Heart left ventricle (tissue), 13 donors: ENCODE measurements at regions not wholly inside any gene's neighbourhood (a gene's known extent, or its start where the extent isn't known, plus 50 kb on each side); places are given as distances from the start of the nearest gene placed in this dataset.

Experiments
- POLR2A ChIP-seq, 2 donors: fragments of 450-650 bp; IDR thresholded peaks; one replicate each; pipeline ENCODE4 v1.6.1; 2017; ENCODE audit warnings: antibody characterized with exemption in 2 of 2, mild to moderate bottlenecking in 2 of 2, moderate library complexity in 2 of 2
- TF ChIP-seq, protein P1 (sequence below), 12 donors: fragments of 200-600 bp; sonication (generic) in 4 of 12; IDR thresholded peaks; one replicate each; pipeline versions ENCODE4 v1.5.0 to v1.8.0; 2018 to 2022; ENCODE audit warnings: antibody characterized with exemption in 12 of 12, mild to moderate bottlenecking in 5 of 12
- donor health status: ischemic (EF 13 %, LVEDD 7.1; RV severe dilation, severe dysfunction).
- donor health status: DM: no; HTN: yes; CAD: no.
- donor health status: DM: no; HTN: no; CAD: no.
- donor health status: ischemic (EF 25% LVEDD 6.9; RV normal size, moderate dysfunction).
- donor health status: ischemic (EF 25% LVEDD 5.7; RV mildly dilated, moderate dysfunction).
- donor health status: ischemic (EF 35%, LVEDD 5.7; RV mildly dilated, moderate dysfunction).
- donor health status: nonischemic (EF 11% LVEDD 7.7; RV severe dilation, severe dysfunction).
- donor health status: DM: yes; HTN: yes; CAD: no.
- donor health status: PGD.
- donor health status: ischemic (EF 29% LVEDD 5.4; RV normal size, mild dysfunction).
- donor health status: nonischemic (EF 23%, LVEDD 6.1; RV moderate dilation, normal function).

DNA sequence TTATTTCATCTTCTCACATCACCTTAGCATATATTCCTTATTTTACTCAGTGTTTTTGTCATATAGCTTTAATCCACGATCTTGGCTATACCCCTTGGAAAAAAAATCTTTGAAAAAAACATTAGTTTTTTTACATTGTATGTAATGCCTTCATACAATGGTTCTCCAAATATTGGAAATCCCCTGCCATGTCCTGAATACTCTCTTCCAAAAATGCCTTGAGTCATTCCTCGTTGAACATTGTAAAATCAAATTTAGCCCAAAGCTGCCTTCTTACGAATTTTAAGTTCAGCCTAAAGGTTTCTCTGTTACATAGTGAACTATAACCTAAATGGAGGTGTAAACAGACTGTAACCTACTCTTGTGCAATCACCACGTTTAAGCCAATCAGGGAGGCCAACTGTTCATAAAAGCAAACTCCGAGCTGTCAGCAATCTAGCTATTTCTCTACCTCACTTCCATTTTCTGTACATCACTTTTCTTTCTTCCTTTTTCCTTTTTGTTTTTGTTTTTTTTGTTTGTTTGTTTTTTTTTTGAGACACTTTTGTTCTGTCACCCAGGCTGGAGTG is 140.1 kb downstream of the ANXA2 start:
- TF ChIP-seq, protein P1, sequence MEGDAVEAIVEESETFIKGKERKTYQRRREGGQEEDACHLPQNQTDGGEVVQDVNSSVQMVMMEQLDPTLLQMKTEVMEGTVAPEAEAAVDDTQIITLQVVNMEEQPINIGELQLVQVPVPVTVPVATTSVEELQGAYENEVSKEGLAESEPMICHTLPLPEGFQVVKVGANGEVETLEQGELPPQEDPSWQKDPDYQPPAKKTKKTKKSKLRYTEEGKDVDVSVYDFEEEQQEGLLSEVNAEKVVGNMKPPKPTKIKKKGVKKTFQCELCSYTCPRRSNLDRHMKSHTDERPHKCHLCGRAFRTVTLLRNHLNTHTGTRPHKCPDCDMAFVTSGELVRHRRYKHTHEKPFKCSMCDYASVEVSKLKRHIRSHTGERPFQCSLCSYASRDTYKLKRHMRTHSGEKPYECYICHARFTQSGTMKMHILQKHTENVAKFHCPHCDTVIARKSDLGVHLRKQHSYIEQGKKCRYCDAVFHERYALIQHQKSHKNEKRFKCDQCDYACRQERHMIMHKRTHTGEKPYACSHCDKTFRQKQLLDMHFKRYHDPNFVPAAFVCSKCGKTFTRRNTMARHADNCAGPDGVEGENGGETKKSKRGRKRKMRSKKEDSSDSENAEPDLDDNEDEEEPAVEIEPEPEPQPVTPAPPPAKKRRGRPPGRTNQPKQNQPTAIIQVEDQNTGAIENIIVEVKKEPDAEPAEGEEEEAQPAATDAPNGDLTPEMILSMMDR (IDR thresholded peaks at IDR 0.05), result no peak
- TF ChIP-seq POLR2A (IDR thresholded peaks at IDR 0.05), result no peak
